Activated B cell treated with CpG ODN at 0.5 μM for 24 hours (primary cell): ENCODE measurements at regions not wholly inside any gene's neighbourhood (a gene's known extent, or its start where the extent isn't known, plus 50 kb on each side); places are given as distances from the start of the nearest gene placed in this dataset.

Experiments used
- ATAC-seq: fragments of 200-7000 bp; cut with Tn5 transposase; one replicate; pipeline ENCODE4 v1.10.0; 2021; ENCODE audit warnings: low read depth, mild to moderate bottlenecking, moderate library complexity
- CTCF ChIA-PET: fragments of 350-600 bp; sonication (Branson Sonifier 250); formaldehyde crosslinking; loops from one replicate; lab custom pipeline; 2021; ENCODE audit warnings: antibody characterized with exemption; lab: Charles Lee
- POLR2A ChIA-PET: fragments of 350-600 bp; sonication (Branson Sonifier 250); formaldehyde crosslinking; loops from one replicate; lab custom pipeline; 2021; ENCODE audit warnings: antibody characterized with exemption; lab: Charles Lee
- DNase-seq: peaks from one replicate; pipeline ENCODE4 v3.0.0; 2022
- H3K27ac Mint-ChIP-seq: one replicate; pipeline ENCODE4 v1.8.0; 2020; ENCODE audit warnings: mixed read lengths
- H3K27me3 Mint-ChIP-seq: one replicate; pipeline ENCODE4 v1.8.0; 2021; ENCODE audit warnings: mixed read lengths
- H3K36me3 Mint-ChIP-seq: one replicate; pipeline ENCODE4 v1.8.0; 2021; ENCODE audit warnings: low read depth, mixed read lengths
- H3K4me1 Mint-ChIP-seq: one replicate; pipeline ENCODE4 v1.8.0; 2021; ENCODE audit warnings: mixed read lengths
- H3K4me3 Mint-ChIP-seq: one replicate; pipeline ENCODE4 v1.8.0; 2020; ENCODE audit warnings: mild to moderate bottlenecking, mixed read lengths
- H3K9me3 Mint-ChIP-seq: one replicate; pipeline ENCODE4 v1.8.0; 2020; ENCODE audit warnings: mixed read lengths
- intact Hi-C: fragments of 100-400 bp; cut with micrococcal nuclease; formaldehyde crosslinking; loops from one replicate; pipeline ENCODE4 v1.15.1; 2024
- TF ChIP-seq, protein P1 (sequence below): fragments of 200-600 bp; IDR thresholded peaks from one replicate; pipeline ENCODE4 v1.8.0; 2022; ENCODE audit warnings: antibody characterized with exemption, mild to moderate bottlenecking

DNA sequence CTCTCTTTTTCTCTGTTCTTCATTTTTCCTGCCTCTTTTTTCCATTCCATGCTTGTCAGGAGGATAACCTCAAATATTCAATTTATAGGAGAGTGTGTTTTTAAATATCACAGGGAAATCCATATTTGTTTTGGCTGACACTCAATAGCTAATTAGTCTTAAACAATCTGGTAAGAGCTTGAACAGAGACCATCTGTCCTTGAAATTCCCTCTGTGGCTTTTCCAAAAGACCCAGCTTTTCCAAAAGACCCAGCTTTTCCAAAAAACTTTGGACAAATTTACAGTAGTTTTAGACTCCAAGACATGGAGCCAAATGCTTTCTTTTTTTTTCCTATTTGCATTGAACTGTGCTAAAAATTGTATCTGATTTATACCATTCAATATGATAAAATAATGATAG is 127.4 kb upstream of the FAM83B start:
- POLR2A ChIA-PET: no interaction called here
- no peak for DNase-seq
- intact Hi-C loops: no loop called here
- Mint-ChIP-seq H3K36me3 (no peaks in the 10 kb centered on the region), H3K27ac (no peak overlapping the region), H3K27me3 (no peaks in the 10 kb centered on the region), H3K4me3 (no peak overlapping the region), H3K9me3 (no peaks in the 10 kb centered on the region), H3K4me1 (no peaks in the 10 kb centered on the region)
- CTCF ChIA-PET: interaction anchor here (0.9 kb wide), 1 partner anchor 11 kb away, joined by 3 read pairs; no protein-coding TSS in a partner anchor
- no peak for ATAC-seq
- TF ChIP-seq, protein P1, sequence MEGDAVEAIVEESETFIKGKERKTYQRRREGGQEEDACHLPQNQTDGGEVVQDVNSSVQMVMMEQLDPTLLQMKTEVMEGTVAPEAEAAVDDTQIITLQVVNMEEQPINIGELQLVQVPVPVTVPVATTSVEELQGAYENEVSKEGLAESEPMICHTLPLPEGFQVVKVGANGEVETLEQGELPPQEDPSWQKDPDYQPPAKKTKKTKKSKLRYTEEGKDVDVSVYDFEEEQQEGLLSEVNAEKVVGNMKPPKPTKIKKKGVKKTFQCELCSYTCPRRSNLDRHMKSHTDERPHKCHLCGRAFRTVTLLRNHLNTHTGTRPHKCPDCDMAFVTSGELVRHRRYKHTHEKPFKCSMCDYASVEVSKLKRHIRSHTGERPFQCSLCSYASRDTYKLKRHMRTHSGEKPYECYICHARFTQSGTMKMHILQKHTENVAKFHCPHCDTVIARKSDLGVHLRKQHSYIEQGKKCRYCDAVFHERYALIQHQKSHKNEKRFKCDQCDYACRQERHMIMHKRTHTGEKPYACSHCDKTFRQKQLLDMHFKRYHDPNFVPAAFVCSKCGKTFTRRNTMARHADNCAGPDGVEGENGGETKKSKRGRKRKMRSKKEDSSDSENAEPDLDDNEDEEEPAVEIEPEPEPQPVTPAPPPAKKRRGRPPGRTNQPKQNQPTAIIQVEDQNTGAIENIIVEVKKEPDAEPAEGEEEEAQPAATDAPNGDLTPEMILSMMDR: no peak

DNA sequence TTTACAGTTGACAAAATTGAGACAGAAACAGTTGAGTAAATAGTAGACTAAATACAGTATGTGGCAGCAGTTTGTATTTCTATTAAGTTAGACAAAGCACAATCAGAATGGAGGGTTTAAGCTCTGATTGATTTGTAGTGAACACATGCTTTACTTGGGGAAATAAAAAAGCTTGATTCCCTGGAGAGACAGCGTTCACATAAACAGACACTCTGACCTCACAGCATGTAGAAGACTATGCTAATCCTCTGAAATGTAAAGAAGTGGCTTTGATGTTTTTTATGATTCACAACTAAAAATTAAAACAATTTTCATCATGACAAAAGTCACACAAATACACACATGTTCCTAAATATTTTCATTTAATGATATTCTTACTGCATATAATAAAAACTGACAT is 126.9 kb upstream of the FAM83B start:
- TF ChIP-seq, protein P1: no peak
- Mint-ChIP-seq H3K27ac (no peak overlapping the region), H3K4me1 (no peaks in the 10 kb centered on the region), H3K27me3 (no peaks in the 10 kb centered on the region), H3K4me3 (no peak overlapping the region), H3K9me3 (no peaks in the 10 kb centered on the region), H3K36me3 (no peaks in the 10 kb centered on the region)
- intact Hi-C loops: no loop called here
- no peak for DNase-seq
- CTCF ChIA-PET: interaction anchor here (0.9 kb wide), 1 partner anchor 11 kb away, joined by 3 read pairs; no protein-coding TSS in a partner anchor
- no peak for ATAC-seq
- POLR2A ChIA-PET: no interaction called here

DNA sequence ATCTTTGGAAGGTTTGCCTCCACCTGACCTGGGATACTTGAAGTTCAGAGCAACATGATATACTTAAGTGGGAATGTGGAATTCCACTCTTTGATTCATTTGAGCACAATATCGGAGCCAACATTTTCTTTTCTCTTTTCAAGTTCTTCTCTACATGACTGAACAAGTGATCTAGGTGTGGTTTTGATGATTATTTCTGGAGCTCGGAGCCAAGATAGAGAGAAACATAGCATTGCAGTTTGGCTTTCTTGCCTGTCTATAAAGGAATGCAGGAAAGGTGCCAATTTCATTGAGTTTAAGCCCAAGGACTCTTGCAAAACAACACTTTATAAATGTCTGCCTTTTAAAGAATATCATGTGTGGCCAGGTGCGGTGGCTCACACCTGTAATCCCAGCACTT is 124.2 kb upstream of the FAM83B start:
- H3K36me3 Mint-ChIP-seq: no peaks in the 10 kb centered on the region
- H3K4me3 Mint-ChIP-seq: no peak overlapping the region
- DNase-seq (no peak), ATAC-seq (no peak)
- TF ChIP-seq, protein P1: no peak
- no peak overlapping the region for H3K27ac Mint-ChIP-seq
- H3K27me3 Mint-ChIP-seq: no peaks in the 10 kb centered on the region
- no peaks in the 10 kb centered on the region for H3K9me3 Mint-ChIP-seq
- H3K4me1 Mint-ChIP-seq: no peaks in the 10 kb centered on the region
- intact Hi-C loops: no loop called here
- ChIA-PET CTCF (no interaction called here), POLR2A (no interaction called here)

DNA sequence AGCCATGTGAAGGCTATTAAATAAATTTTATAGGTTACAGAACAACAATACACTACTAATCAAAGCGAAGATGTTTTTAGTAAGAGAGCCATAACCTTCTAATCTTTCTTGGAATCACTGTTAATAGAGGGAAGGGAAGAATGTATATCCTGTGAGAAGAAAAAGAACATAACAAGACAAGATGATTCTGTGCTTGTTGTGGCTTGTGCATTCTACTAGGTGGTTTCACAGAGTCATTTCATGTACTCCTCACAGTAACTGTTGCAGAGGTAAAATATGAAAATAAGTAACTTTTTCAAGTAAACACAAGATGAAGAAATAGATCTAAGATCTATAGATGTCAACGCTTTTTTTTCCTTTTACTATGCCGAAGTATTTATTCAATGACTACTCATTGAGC is 116.9 kb upstream of the FAM83B start:
- Mint-ChIP-seq H3K4me1 (no peaks in the 10 kb centered on the region), H3K9me3 (peaks cover 4% of the 10 kb centered on the region), H3K4me3 (no peak overlapping the region), H3K36me3 (no peaks in the 10 kb centered on the region), H3K27ac (no peak overlapping the region), H3K27me3 (no peaks in the 10 kb centered on the region)
- TF ChIP-seq, protein P1: no peak
- ChIA-PET CTCF (no interaction called here), POLR2A (no interaction called here)
- ATAC-seq (no peak), DNase-seq (no peak)
- intact Hi-C loops: no loop called here

DNA sequence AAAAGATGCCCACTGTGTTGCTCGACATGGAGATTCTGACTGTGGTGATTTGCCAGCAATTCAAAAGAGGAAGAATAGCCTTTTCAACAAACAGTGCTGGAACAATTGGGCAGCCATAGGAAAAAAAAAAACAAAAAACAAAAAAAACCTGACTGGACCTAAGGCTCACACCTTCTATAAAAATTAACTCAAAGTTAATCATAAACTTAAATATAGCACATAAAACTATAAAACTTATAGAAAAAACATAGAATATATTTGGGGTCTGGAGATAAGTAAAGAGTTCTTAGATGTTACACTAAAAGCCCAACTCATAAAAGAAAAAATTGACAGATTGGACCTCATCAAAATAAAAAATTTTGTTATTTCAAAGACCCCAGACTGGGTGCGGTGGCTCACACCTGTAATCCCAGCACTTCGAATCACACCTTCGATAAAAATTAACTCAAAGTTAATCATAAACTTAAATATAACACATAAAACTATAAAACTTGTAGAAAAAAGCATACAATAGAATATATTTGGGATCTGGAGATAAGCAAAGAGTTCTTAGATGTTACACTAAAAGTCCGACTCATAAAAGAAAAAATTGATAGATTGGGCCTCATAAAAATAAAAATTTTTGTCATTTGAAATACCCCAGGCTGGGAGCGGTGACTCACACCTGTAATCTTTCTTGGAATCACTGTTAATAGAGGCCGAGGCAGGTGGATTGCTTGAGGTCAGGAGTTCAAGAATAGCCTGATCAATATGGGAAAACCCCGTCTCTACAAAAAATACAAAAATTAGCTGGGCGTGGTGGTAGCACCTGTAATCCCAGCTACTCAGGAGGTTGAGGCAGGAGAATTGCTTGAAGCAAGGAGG is 115.6 kb upstream of the FAM83B start:
- no peak overlapping the region for H3K27ac Mint-ChIP-seq
- no peaks in the 10 kb centered on the region for H3K36me3 Mint-ChIP-seq
- H3K4me3 Mint-ChIP-seq: no peak overlapping the region
- ChIA-PET POLR2A (no interaction called here), CTCF (interaction anchor here (1.8 kb wide), 1 partner anchor 14 kb away, joined by 5 read pairs; no protein-coding TSS in a partner anchor)
- TF ChIP-seq, protein P1: no peak
- peaks cover 13% of the 10 kb centered on the region for H3K9me3 Mint-ChIP-seq
- DNase-seq (no peak), ATAC-seq (no peak)
- no peaks in the 10 kb centered on the region for H3K27me3 Mint-ChIP-seq
- intact Hi-C loops: no loop called here
- H3K4me1 Mint-ChIP-seq: no peaks in the 10 kb centered on the region
